ENCODE measurements at regions not wholly inside any gene's neighbourhood (a gene's known extent, or its start where the extent isn't known, plus 50 kb on each side); places are given as distances from the start of the nearest gene placed in this dataset.

GRCh38 chr17:53191878-53192277, 630.8 kb upstream of the KIF2B start:
- H3K27ac ChIP-seq (ENCODE audit: insufficient read depth, low read length) = no peak overlapping the region
- H2AFZ ChIP-seq (ENCODE audit: low read length) = no peak overlapping the region
- no peaks in the 10 kb centered on the region for H3K9me3 ChIP-seq (ENCODE audit: control insufficient read depth, insufficient read depth, low read depth, low read length)
- no peak overlapping the region for H3K4me2 ChIP-seq (ENCODE audit: extremely low read depth, insufficient read depth, low read length)
- no peaks in the 10 kb centered on the region for H3K36me3 ChIP-seq (ENCODE audit: control insufficient read depth, insufficient read depth, low read length)
- no peak overlapping the region for H3K4me3 ChIP-seq (replicated peaks in 1 of 4; ENCODE audit: control extremely low read depth in 1 of 4, insufficient read depth in 1 of 4, low read depth in 3 of 4, low read length in 4 of 4)
- H3K4me1 ChIP-seq (ENCODE audit: control insufficient read depth, extremely low read depth, insufficient read depth, low read length) = no peaks in the 10 kb centered on the region
- H3K27me3 ChIP-seq (ENCODE audit: control insufficient read depth, insufficient read depth, low read length) = no peaks in the 10 kb centered on the region
- H3K9ac ChIP-seq (ENCODE audit: insufficient read depth, low read length) = no peak overlapping the region
- no peaks in the 10 kb centered on the region for H3K79me2 ChIP-seq (ENCODE audit: control insufficient read depth, insufficient read depth, low read length)
- peak in 1 of 2 donors; percentile 0 for DNase-seq (ENCODE audit: low read depth in 2 of 2)
- no peaks in the 10 kb centered on the region for H4K20me1 ChIP-seq (ENCODE audit: control insufficient read depth, extremely low read depth, insufficient read depth, low read length)
- TF ChIP-seq CTCF (conservative IDR thresholded peaks at IDR 0.05 in 1 of 2, IDR thresholded peaks at IDR 0.05 in 1 of 2; ENCODE audit: low read depth in 1 of 2, low read length in 2 of 2) (no peak), EZH2 (IDR thresholded peaks at IDR 0.05; ENCODE audit: low read length, missing control alignments) (no peak)

GRCh38 chr17:53186001-53186400, 636.7 kb upstream of the KIF2B start:
- no peaks in the 10 kb centered on the region for H3K79me2 ChIP-seq (ENCODE audit: control insufficient read depth, insufficient read depth, low read length)
- TF ChIP-seq CTCF (conservative IDR thresholded peaks at IDR 0.05 in 1 of 2, IDR thresholded peaks at IDR 0.05 in 1 of 2; ENCODE audit: low read depth in 1 of 2, low read length in 2 of 2) (no peak), EZH2 (IDR thresholded peaks at IDR 0.05; ENCODE audit: low read length, missing control alignments) (no peak)
- no peak overlapping the region for H3K4me3 ChIP-seq (replicated peaks in 1 of 4; ENCODE audit: control extremely low read depth in 1 of 4, insufficient read depth in 1 of 4, low read depth in 3 of 4, low read length in 4 of 4)
- no peaks in the 10 kb centered on the region for H3K27me3 ChIP-seq (ENCODE audit: control insufficient read depth, insufficient read depth, low read length)
- no peaks in the 10 kb centered on the region for H3K36me3 ChIP-seq (ENCODE audit: control insufficient read depth, insufficient read depth, low read length)
- H3K9me3 ChIP-seq (ENCODE audit: control insufficient read depth, insufficient read depth, low read depth, low read length) = no peaks in the 10 kb centered on the region
- no peaks in the 10 kb centered on the region for H4K20me1 ChIP-seq (ENCODE audit: control insufficient read depth, extremely low read depth, insufficient read depth, low read length)
- no peaks in the 10 kb centered on the region for H3K4me1 ChIP-seq (ENCODE audit: control insufficient read depth, extremely low read depth, insufficient read depth, low read length)
- H3K9ac ChIP-seq (ENCODE audit: insufficient read depth, low read length) = no peak overlapping the region
- H3K4me2 ChIP-seq (ENCODE audit: extremely low read depth, insufficient read depth, low read length) = no peak overlapping the region
- no peak overlapping the region for H2AFZ ChIP-seq (ENCODE audit: low read length)
- no peak overlapping the region for H3K27ac ChIP-seq (ENCODE audit: insufficient read depth, low read length)
- DNase-seq (ENCODE audit: low read depth in 2 of 2) = no peak

GRCh38 chr17:53176629-53177028, 646.1 kb upstream of the KIF2B start:
- no peaks in the 10 kb centered on the region for H3K9me3 ChIP-seq (ENCODE audit: control insufficient read depth, insufficient read depth, low read depth, low read length)
- no peak overlapping the region for H3K27ac ChIP-seq (ENCODE audit: insufficient read depth, low read length)
- no peak overlapping the region for H2AFZ ChIP-seq (ENCODE audit: low read length)
- no peak for TF ChIP-seq CTCF (conservative IDR thresholded peaks at IDR 0.05 in 1 of 2, IDR thresholded peaks at IDR 0.05 in 1 of 2; ENCODE audit: low read depth in 1 of 2, low read length in 2 of 2)
- TF ChIP-seq EZH2 (IDR thresholded peaks at IDR 0.05; ENCODE audit: low read length, missing control alignments) = no peak
- H3K36me3 ChIP-seq (ENCODE audit: control insufficient read depth, insufficient read depth, low read length) = no peaks in the 10 kb centered on the region
- no peaks in the 10 kb centered on the region for H3K79me2 ChIP-seq (ENCODE audit: control insufficient read depth, insufficient read depth, low read length)
- no peaks in the 10 kb centered on the region for H3K4me1 ChIP-seq (ENCODE audit: control insufficient read depth, extremely low read depth, insufficient read depth, low read length)
- H3K4me2 ChIP-seq (ENCODE audit: extremely low read depth, insufficient read depth, low read length) = no peak overlapping the region
- H4K20me1 ChIP-seq (ENCODE audit: control insufficient read depth, extremely low read depth, insufficient read depth, low read length) = no peaks in the 10 kb centered on the region
- H3K4me3 ChIP-seq (replicated peaks in 1 of 4; ENCODE audit: control extremely low read depth in 1 of 4, insufficient read depth in 1 of 4, low read depth in 3 of 4, low read length in 4 of 4) = no peak overlapping the region
- H3K27me3 ChIP-seq (ENCODE audit: control insufficient read depth, insufficient read depth, low read length) = no peaks in the 10 kb centered on the region
- no peak overlapping the region for H3K9ac ChIP-seq (ENCODE audit: insufficient read depth, low read length)
- DNase-seq (ENCODE audit: low read depth in 2 of 2) = no peak
